Fibroblast of lung (primary cell): ENCODE measurements at regions not wholly inside any gene's neighbourhood (a gene's known extent, or its start where the extent isn't known, plus 50 kb on each side); places are given as distances from the start of the nearest gene placed in this dataset.

Source experiments
- DNase-seq, 2 donors: peaks; one replicate each; pipeline versions ENCODE4 v3.0.0 to v3.0.0-alpha.2; 2010; ENCODE audit warnings: low read depth in 2 of 2
- H2AFZ ChIP-seq: 2 replicates; pipeline ENCODE4 v1.5.1; 2012; ENCODE audit warnings: low read length, control low read depth, inconsistent platforms
- H3K27ac ChIP-seq: 2 replicates; pipeline ENCODE4 v1.5.1; 2011; ENCODE audit warnings: low read length, control low read depth; ENCODE audit not compliant: insufficient read depth
- H3K27me3 ChIP-seq: 2 replicates; pipeline ENCODE4 v1.5.1; 2011; ENCODE audit warnings: mild to moderate bottlenecking, low read length; ENCODE audit not compliant: control insufficient read depth, insufficient read depth
- H3K36me3 ChIP-seq: 2 replicates; pipeline ENCODE4 v1.5.1; 2011; ENCODE audit warnings: low read length; ENCODE audit not compliant: control insufficient read depth, insufficient read depth
- H3K4me1 ChIP-seq: 2 replicates; pipeline ENCODE4 v1.5.1; 2011; ENCODE audit warnings: low read length; ENCODE audit not compliant: control insufficient read depth, insufficient read depth; ENCODE audit errors: extremely low read depth
- H3K4me2 ChIP-seq: 2 replicates; pipeline ENCODE4 v1.5.1; 2011; ENCODE audit warnings: low read length, control low read depth; ENCODE audit not compliant: insufficient read depth; ENCODE audit errors: extremely low read depth
- H3K4me3 ChIP-seq, 4 experiments: fragments of 200-600 bp in 1 of 4; sonication (generic) in 1 of 4; replicated peaks in 1 of 4; 2 replicates each; pipeline ENCODE4 v1.5.1; 2011 to 2016; ENCODE audit warnings: low read length in 4 of 4, low read depth in 3 of 4, mild to moderate bottlenecking in 3 of 4, control low read depth in 2 of 4, inconsistent platforms in 1 of 4, mixed read lengths in 1 of 4; ENCODE audit not compliant: insufficient read depth in 1 of 4; ENCODE audit errors: control extremely low read depth in 1 of 4
- H3K79me2 ChIP-seq: 2 replicates; pipeline ENCODE4 v1.5.1; 2012; ENCODE audit warnings: mild to moderate bottlenecking, low read length, inconsistent platforms; ENCODE audit not compliant: control insufficient read depth, insufficient read depth
- H3K9ac ChIP-seq: 2 replicates; pipeline ENCODE4 v1.5.1; 2011; ENCODE audit warnings: mild to moderate bottlenecking, low read length, control low read depth; ENCODE audit not compliant: insufficient read depth
- H3K9me3 ChIP-seq: 2 replicates; pipeline ENCODE4 v1.5.1; 2012; ENCODE audit warnings: low read depth, low read length; ENCODE audit not compliant: control insufficient read depth, insufficient read depth
- H4K20me1 ChIP-seq: 2 replicates; pipeline ENCODE4 v1.5.1; 2011; ENCODE audit warnings: low read length; ENCODE audit not compliant: control insufficient read depth, insufficient read depth; ENCODE audit errors: extremely low read depth
- EZH2 ChIP-seq: IDR thresholded peaks from 2 replicates; pipeline ENCODE4 v1.5.1; 2012; ENCODE audit warnings: low read length, control low read depth, mild to moderate bottlenecking; ENCODE audit errors: missing control alignments
- TF ChIP-seq, protein P1 (sequence below), 2 donors: IDR thresholded peaks in 1 of 2; conservative IDR thresholded peaks in 1 of 2; 1 replicate in 1 of 2; 2 replicates in 1 of 2; pipeline ENCODE4 v1.5.1; 2011 to 2012; ENCODE audit warnings: low read length in 2 of 2, control low read depth in 1 of 2, inconsistent platforms in 1 of 2, low read depth in 1 of 2, mild to moderate bottlenecking in 1 of 2

DNA sequence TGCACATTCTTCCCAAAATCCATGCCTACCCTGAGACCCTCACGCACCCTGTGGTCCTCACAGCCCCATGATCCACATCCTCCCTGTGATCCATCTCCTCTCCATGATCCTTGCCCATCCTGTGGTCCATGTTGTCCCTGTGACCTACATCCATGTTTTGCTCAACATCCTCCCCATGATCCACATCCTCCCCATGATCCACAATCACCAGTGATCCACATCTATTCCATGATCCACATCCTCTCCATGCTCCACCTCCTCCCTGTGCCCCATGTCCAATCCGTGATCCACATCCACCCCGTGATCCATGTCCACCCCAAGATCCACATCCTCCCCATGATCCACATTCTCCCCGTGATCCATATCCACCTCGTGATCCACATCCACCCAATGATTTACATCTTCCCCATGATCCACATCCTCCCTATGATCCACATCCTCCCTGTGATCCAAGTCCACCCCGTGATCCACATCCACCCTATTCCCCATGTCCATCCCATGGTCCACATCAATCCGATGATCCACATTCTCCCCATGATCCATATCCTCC, 281.2 kb downstream of the MYCN start:
- H3K9ac ChIP-seq: no peak overlapping the region
- no peaks in the 10 kb centered on the region for H3K4me1 ChIP-seq
- no peak overlapping the region for H3K4me3 ChIP-seq
- no peak overlapping the region for H3K4me2 ChIP-seq
- no peaks in the 10 kb centered on the region for H3K79me2 ChIP-seq
- DNase-seq: no peak
- no peaks in the 10 kb centered on the region for H3K9me3 ChIP-seq
- no peaks in the 10 kb centered on the region for H4K20me1 ChIP-seq
- no peaks in the 10 kb centered on the region for H3K36me3 ChIP-seq
- H2AFZ ChIP-seq: no peak overlapping the region
- H3K27me3 ChIP-seq: no peaks in the 10 kb centered on the region
- no peak overlapping the region for H3K27ac ChIP-seq
- TF ChIP-seq, protein P1, sequence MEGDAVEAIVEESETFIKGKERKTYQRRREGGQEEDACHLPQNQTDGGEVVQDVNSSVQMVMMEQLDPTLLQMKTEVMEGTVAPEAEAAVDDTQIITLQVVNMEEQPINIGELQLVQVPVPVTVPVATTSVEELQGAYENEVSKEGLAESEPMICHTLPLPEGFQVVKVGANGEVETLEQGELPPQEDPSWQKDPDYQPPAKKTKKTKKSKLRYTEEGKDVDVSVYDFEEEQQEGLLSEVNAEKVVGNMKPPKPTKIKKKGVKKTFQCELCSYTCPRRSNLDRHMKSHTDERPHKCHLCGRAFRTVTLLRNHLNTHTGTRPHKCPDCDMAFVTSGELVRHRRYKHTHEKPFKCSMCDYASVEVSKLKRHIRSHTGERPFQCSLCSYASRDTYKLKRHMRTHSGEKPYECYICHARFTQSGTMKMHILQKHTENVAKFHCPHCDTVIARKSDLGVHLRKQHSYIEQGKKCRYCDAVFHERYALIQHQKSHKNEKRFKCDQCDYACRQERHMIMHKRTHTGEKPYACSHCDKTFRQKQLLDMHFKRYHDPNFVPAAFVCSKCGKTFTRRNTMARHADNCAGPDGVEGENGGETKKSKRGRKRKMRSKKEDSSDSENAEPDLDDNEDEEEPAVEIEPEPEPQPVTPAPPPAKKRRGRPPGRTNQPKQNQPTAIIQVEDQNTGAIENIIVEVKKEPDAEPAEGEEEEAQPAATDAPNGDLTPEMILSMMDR (conservative IDR thresholded peaks at IDR 0.05 in 1 of 2, IDR thresholded peaks at IDR 0.05 in 1 of 2; ENCODE audit: low read depth in 1 of 2, low read length in 2 of 2): no peak
- TF ChIP-seq EZH2: no peak

- Histone ChIP-seq H3K9ac (no peak overlapping the region), H3K79me2 (no peaks in the 10 kb centered on the region), H3K4me3 (no peak overlapping the region), H3K27me3 (no peaks in the 10 kb centered on the region), H3K36me3 (no peaks in the 10 kb centered on the region), H3K27ac (no peak overlapping the region), H3K4me1 (no peaks in the 10 kb centered on the region), H4K20me1 (no peaks in the 10 kb centered on the region), H3K4me2 (no peak overlapping the region), H2AFZ (no peak overlapping the region), H3K9me3 (no peaks in the 10 kb centered on the region)
- DNase-seq: no peak
- no peak for TF ChIP-seq EZH2
- TF ChIP-seq, protein P1 (conservative IDR thresholded peaks at IDR 0.05 in 1 of 2, IDR thresholded peaks at IDR 0.05 in 1 of 2; ENCODE audit: low read depth in 1 of 2, low read length in 2 of 2): no peak
Measured at GRCh38 chr2:16219292-16219975, 279.1 kb downstream of the MYCN start.

DNA sequence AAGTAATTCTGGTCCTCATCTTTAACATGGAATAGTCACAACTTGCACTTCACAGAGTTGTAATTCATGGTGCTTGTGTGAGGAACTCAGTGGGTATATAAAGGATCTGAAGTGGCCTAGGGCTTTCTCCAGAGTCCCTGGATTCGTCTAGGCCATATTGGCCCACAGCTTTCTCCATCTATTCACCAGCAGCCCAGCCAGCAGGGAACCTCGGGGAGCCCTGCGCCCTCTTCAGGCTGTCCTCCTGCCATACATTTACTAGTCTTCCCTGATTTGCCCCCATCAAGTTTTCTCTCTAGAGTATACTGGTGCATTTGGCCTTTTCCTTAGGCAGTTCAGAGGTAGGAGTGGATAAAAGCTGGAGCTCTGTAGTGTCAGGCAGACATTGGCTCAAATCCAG, 278.3 kb downstream of the MYCN start:
- Histone ChIP-seq H3K4me2 (no peak overlapping the region), H3K27me3 (no peaks in the 10 kb centered on the region), H2AFZ (no peak overlapping the region), H3K79me2 (no peaks in the 10 kb centered on the region), H3K4me3 (no peak overlapping the region), H3K36me3 (no peaks in the 10 kb centered on the region), H3K27ac (no peak overlapping the region), H4K20me1 (no peaks in the 10 kb centered on the region), H3K9me3 (no peaks in the 10 kb centered on the region), H3K4me1 (no peaks in the 10 kb centered on the region), H3K9ac (no peak overlapping the region)
- DNase-seq: no peak
- TF ChIP-seq EZH2: no peak
- TF ChIP-seq, protein P1 (conservative IDR thresholded peaks at IDR 0.05 in 1 of 2, IDR thresholded peaks at IDR 0.05 in 1 of 2; ENCODE audit: low read depth in 1 of 2, low read length in 2 of 2): no peak
